OCI-LY1 (cell line): ENCODE measurements at regions not wholly inside any gene's neighbourhood (a gene's known extent, or its start where the extent isn't known, plus 50 kb on each side); places are given as distances from the start of the nearest gene placed in this dataset.

Experiments
- H2AFZ ChIP-seq: fragments of 200-600 bp; sonication (generic), shearing (Covaris generic); 2 replicates; pipeline ENCODE4 v1.6.0; 2014; ENCODE audit warnings: antibody characterized with exemption, mild to moderate bottlenecking, low read length
- H3F3A ChIP-seq: fragments of 200-600 bp; sonication (generic), shearing (Covaris generic); 2 replicates; pipeline ENCODE4 v1.6.0; 2014; ENCODE audit warnings: mild to moderate bottlenecking, antibody characterized with exemption, low read length, moderate library complexity; ENCODE audit not compliant: insufficient read depth
- H3K27ac ChIP-seq: fragments of 200-600 bp; sonication (generic); 2 replicates; pipeline ENCODE4 v1.5.1; 2014; ENCODE audit warnings: low read length, mixed run types, mild to moderate bottlenecking, low read depth; ENCODE audit not compliant: poor library complexity, severe bottlenecking
- H3K27me3 ChIP-seq: fragments of 200-600 bp; sonication (generic); 2 replicates; pipeline ENCODE4 v1.6.0; 2014; ENCODE audit warnings: antibody characterized with exemption, mild to moderate bottlenecking, low read length, moderate library complexity; ENCODE audit not compliant: insufficient read depth
- H3K36me3 ChIP-seq: fragments of 200-600 bp; sonication (generic); 2 replicates; pipeline ENCODE4 v1.6.1; 2014; ENCODE audit warnings: mild to moderate bottlenecking, antibody characterized with exemption, low read length, moderate library complexity, mixed read lengths; ENCODE audit not compliant: insufficient read depth
- H3K4me1 ChIP-seq: fragments of 200-600 bp; sonication (generic); 2 replicates; pipeline ENCODE4 v1.5.1; 2014; ENCODE audit warnings: mild to moderate bottlenecking, low read length, moderate library complexity; ENCODE audit not compliant: insufficient read depth, severe bottlenecking
- H3K4me2 ChIP-seq: fragments of 200-600 bp; sonication (generic), shearing (Covaris generic); 2 replicates; pipeline ENCODE4 v1.6.1; 2014; ENCODE audit warnings: low read length
- H3K4me3 ChIP-seq: fragments of 200-600 bp; sonication (generic); 2 replicates; pipeline ENCODE4 v1.5.1; 2014; ENCODE audit warnings: low read length, low read depth, mild to moderate bottlenecking, mixed read lengths; ENCODE audit not compliant: poor library complexity, severe bottlenecking
- H3K79me2 ChIP-seq: fragments of 200-600 bp; shearing (Covaris generic); 2 replicates; pipeline ENCODE4 v1.6.1; 2016; ENCODE audit warnings: mixed run types, low read length, mixed read lengths; ENCODE audit not compliant: insufficient read depth
- H3K9ac ChIP-seq: fragments of 200-600 bp; sonication (generic), shearing (Covaris generic); 2 replicates; pipeline ENCODE4 v1.6.1; 2014; ENCODE audit warnings: mild to moderate bottlenecking, low read length, mixed read lengths
- H3K9me2 ChIP-seq: fragments of 200-600 bp; sonication (generic), shearing (Covaris generic); 2 replicates; pipeline ENCODE4 v1.6.1; 2014; ENCODE audit warnings: low read depth, mild to moderate bottlenecking, low read length, mixed read lengths
- H3K9me3 ChIP-seq: fragments of 200-600 bp; shearing (Covaris generic); 2 replicates; pipeline ENCODE4 v1.6.1; 2014; ENCODE audit warnings: low read length, mixed read lengths
- H4K20me1 ChIP-seq: fragments of 200-600 bp; sonication (generic), shearing (Covaris generic); 2 replicates; pipeline ENCODE4 v1.6.0; 2016; ENCODE audit warnings: mild to moderate bottlenecking, low read length; ENCODE audit not compliant: insufficient read depth
- CTCF ChIP-seq: fragments of 200-600 bp; sonication (generic), shearing (Covaris generic); IDR thresholded peaks from 2 replicates; pipeline ENCODE4 v1.5.1; 2017; ENCODE audit warnings: mild to moderate bottlenecking, antibody characterized with exemption, low read length, moderate library complexity, mixed read lengths
- EZH2 ChIP-seq: fragments of 200-600 bp; sonication (generic), shearing (Covaris generic); IDR thresholded peaks from 2 replicates; pipeline ENCODE4 v1.8.0; 2017; ENCODE audit warnings: borderline replicate concordance, mixed run types, mild to moderate bottlenecking, antibody characterized with exemption, low read length, moderate library complexity, mixed read lengths

DNA sequence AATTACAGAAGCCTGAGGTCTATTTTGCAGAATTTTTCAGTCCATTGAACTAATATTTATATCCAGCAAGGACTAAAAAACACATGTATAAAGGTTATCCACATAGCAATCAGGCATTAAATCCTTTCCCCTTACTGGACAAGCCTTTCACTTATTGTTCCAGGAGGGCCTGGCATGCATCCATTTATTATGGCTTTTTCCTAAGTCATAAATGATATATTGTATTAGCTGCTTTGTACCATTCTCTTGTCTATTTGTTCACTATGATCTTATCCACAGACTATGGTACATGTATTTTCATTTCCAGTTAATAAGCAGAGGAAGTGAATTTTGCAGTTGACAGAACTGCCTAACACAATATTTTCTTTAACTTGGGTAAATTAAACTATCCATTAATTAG, 105.4 kb upstream of the ANK2 start:
- Histone ChIP-seq H2AFZ (no peak overlapping the region), H3F3A (no peaks in the 10 kb centered on the region), H3K9me3 (no peaks in the 10 kb centered on the region), H3K4me2 (no peak overlapping the region), H3K4me1 (no peaks in the 10 kb centered on the region), H3K4me3 (no peak overlapping the region), H3K36me3 (no peaks in the 10 kb centered on the region), H3K27ac (no peak overlapping the region), H3K9ac (no peak overlapping the region), H3K9me2 (no peaks in the 10 kb centered on the region), H3K79me2 (no peaks in the 10 kb centered on the region), H3K27me3 (peaks cover 3% of the 10 kb centered on the region; the same call in 1 of the 2 replicates), H4K20me1 (no peaks in the 10 kb centered on the region)
- no peak for TF ChIP-seq EZH2
- no peak for TF ChIP-seq CTCF

DNA sequence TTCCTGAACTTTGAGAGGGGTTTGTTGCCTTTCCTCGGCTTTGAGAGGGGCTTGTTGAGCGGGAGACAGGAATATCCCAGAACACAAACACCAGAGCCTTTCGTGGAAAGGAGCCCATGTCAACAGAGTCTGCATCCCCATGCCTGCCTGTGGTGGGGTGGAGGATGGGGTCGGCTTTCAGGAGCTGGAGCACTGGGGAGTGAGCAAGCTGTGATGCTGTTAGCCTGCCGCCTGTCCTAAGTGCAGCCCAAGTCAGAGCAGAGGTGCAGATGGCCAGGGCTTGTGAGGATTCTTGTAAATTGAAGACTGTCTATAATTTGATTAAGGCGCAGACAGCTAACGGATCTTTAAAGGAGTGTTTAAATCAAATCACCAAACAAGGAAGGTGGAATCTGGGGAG, 103.3 kb upstream of the ANK2 start:
- TF ChIP-seq CTCF (no peak), EZH2 (no peak)
- no peaks in the 10 kb centered on the region for H3K79me2 ChIP-seq
- no peaks in the 10 kb centered on the region for H3K9me3 ChIP-seq
- no peaks in the 10 kb centered on the region for H3F3A ChIP-seq
- H3K4me1 ChIP-seq: no peaks in the 10 kb centered on the region
- no peak overlapping the region for H2AFZ ChIP-seq
- H3K27me3 ChIP-seq: peaks cover 3% of the 10 kb centered on the region; the same call in 1 of the 2 replicates
- H3K4me3 ChIP-seq: no peak overlapping the region
- no peaks in the 10 kb centered on the region for H4K20me1 ChIP-seq
- no peak overlapping the region for H3K9ac ChIP-seq
- H3K4me2 ChIP-seq: no peak overlapping the region
- H3K27ac ChIP-seq: no peak overlapping the region
- no peaks in the 10 kb centered on the region for H3K9me2 ChIP-seq
- H3K36me3 ChIP-seq: no peaks in the 10 kb centered on the region

DNA sequence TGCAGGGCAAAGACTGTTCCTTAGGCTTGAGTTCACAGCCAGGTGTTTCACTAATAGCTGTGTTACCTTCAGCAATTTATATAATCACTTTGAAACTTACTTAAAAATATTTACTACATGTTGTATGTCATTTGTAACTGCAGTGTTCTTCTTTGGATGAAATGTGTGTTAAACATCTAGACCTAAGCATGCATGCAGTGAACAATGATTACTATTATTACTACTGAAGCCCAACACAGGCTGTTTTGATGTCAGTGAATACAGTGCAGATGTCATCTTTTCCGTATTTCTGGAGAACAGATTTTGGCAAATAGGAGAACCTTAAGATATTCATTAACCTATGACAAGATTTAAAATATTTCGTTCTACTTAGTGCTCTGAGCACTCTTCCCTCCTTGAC, 101.8 kb upstream of the ANK2 start:
- Histone ChIP-seq H3K4me3 (no peak overlapping the region), H3K4me1 (no peaks in the 10 kb centered on the region), H3K27me3 (peaks cover 3% of the 10 kb centered on the region; the same call in 1 of the 2 replicates), H2AFZ (no peak overlapping the region), H3K9me3 (no peaks in the 10 kb centered on the region), H3F3A (no peaks in the 10 kb centered on the region), H4K20me1 (no peaks in the 10 kb centered on the region), H3K9me2 (no peaks in the 10 kb centered on the region), H3K36me3 (no peaks in the 10 kb centered on the region), H3K9ac (no peak overlapping the region), H3K4me2 (no peak overlapping the region), H3K79me2 (no peaks in the 10 kb centered on the region), H3K27ac (no peak overlapping the region)
- TF ChIP-seq EZH2: no peak
- no peak for TF ChIP-seq CTCF
